ENCODE measurements at regions not wholly inside any gene's neighbourhood (a gene's known extent, or its start where the extent isn't known, plus 50 kb on each side); places are given as distances from the start of the nearest gene placed in this dataset.

DNA sequence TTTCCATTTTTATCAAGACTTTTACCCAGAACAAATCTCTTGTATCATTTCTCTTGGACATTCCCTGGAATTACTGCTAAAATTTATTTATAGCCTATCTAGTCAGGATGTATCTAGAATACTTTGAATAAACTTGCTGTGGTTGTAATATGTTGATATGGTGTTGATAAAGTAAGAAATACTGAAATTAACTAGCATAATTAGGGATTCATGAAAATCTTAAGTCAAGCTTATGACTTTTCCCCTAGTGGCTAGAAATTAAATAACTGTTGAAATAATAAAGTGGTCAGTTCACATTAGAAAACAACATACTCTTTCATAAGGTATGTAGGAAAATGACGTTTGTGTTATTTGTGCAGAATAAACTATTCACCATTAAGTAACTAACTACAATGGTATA lies 73.1 kb upstream of the ANKRD50 start:
- DNase-seq = no peak

DNA sequence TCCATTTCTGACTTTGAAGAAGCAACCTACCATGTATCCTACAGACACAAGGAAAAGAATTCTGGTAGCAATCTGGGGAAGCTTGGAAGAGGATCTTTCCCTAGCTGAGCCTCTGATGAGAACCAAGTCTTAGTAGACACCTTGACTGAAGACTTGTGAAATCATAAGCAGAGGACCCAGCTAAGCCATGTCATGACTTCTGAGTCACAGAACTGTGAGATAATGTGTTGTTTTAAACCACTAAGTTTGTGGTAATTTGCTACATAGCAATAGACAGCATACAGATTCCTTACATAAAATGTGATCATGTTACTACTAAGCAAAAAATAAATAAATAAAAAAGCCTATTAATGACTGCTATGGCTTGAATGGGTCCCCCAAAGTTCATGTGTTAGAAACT lies 71.3 kb upstream of the ANKRD50 start:
- no peak for DNase-seq

DNA sequence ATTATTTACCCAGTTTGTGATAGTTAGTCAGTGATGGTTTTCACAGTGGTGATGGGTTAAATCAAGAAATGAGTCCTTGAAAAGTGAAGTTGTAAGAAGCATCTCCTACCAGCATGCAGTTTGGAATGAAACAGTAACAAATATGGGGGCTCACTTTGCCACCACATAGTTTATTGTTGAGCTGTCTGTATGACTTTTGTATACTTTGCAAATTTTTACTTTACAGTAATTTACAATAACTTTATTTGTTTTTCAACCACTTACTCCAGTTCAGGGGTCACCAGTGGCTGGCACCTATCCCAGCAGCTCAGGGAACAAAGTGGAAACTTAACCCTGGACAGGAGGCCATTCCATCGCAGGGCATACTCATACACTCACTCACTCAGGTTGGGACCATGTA lies 64.5 kb upstream of the ANKRD50 start:
- DNase-seq = no peak

DNA sequence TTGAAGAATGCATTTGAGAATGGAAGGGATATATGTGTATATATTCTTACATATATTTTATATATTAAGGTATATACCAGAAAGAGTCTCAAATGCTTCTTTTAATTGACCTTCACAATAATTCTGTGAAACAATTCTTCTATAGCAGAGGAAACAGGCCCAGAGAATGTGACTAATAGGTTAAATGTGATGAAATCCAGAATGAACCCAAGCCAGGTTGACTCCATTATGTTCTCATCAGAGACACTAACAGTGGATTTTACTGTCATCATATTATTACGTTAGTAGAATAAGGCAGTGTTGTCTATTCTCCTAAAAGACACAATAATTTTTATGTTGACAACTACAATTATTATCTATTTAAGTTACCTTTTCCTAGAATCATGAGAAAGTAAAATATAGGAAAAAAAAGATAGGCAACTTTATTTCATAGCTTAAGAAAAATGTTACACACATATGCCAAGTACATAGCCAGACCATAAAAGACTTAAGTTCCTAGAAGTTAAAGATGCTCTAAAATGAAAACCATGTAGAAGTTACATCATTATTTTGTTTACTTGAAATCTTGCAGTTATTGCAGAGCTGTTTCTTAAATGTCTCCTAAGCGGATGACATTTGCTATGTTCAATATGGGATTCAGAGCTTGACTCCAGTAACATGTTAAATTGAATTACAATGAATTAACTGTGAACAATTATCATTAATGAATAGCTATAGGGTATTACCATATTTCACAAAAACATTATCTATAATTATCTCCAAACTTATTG lies 56.2 kb upstream of the ANKRD50 start:
- DNase-seq = no peak

DNA sequence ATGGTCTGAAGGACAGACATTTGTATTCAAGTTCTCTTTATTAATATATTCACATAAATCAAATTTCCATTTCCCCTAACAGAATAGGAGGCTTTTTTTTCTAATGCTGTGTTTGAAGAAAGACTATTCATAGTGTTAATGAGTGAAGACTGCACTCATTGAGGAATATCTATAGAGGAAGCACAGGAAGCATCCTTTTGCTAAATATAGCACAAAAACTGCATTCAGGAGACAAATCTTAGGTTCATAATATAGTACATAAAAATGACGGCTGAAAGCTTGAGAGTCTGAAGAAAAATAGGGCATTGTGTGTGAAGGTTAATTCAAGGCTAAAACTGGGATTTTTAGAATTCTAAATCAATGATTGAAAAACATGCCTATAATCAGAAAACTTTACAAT lies 50.4 kb upstream of the ANKRD50 start:
- no peak for DNase-seq

Measured in NCI-H82 (cell line).